Endodermal cell (in vitro differentiated cells): ENCODE measurements at regions not wholly inside any gene's neighbourhood (a gene's known extent, or its start where the extent isn't known, plus 50 kb on each side); places are given as distances from the start of the nearest gene placed in this dataset.

Experiments used
- DNase-seq: peaks from one replicate; pipeline ENCODE4 v3.0.0-alpha.2; 2017
- H3K27ac ChIP-seq: 2 replicates; pipeline ENCODE4 v1.5.1; 2013; ENCODE audit warnings: mild to moderate bottlenecking, low read depth, low read length, moderate library complexity
- H3K27me3 ChIP-seq: 2 replicates; pipeline ENCODE4 v1.6.1; 2013; ENCODE audit warnings: mild to moderate bottlenecking, low read length, moderate library complexity; ENCODE audit not compliant: insufficient read depth, control insufficient read depth, poor library complexity, severe bottlenecking
- H3K36me3 ChIP-seq: 2 replicates; pipeline ENCODE4 v1.7.0; 2013; ENCODE audit warnings: mild to moderate bottlenecking, low read length, moderate library complexity; ENCODE audit not compliant: control insufficient read depth, insufficient read depth
- H3K4me1 ChIP-seq: one replicate; pipeline ENCODE4 v1.7.0; 2013; ENCODE audit warnings: low read length; ENCODE audit not compliant: control insufficient read depth, insufficient read depth
- H3K4me3 ChIP-seq: 2 replicates; pipeline ENCODE4 v1.5.1; 2013; ENCODE audit warnings: mild to moderate bottlenecking, low read length, moderate library complexity
- H3K9ac ChIP-seq: 2 replicates; pipeline ENCODE4 v1.6.1; 2013; ENCODE audit warnings: mild to moderate bottlenecking, low read length, moderate library complexity; ENCODE audit not compliant: poor library complexity, severe bottlenecking; ENCODE audit errors: extremely low read depth
- H3K9me3 ChIP-seq: 2 replicates; pipeline ENCODE4 v1.6.1; 2013; ENCODE audit warnings: mild to moderate bottlenecking, low read length, moderate library complexity; ENCODE audit not compliant: control insufficient read depth
- H3K27ac Mint-ChIP-seq: 2 replicates; pipeline ENCODE4 v1.8.0; 2020; ENCODE audit warnings: mixed read lengths
- H3K27me3 Mint-ChIP-seq: 2 replicates; pipeline ENCODE4 v1.8.0; 2021; ENCODE audit warnings: mild to moderate bottlenecking, mixed read lengths; ENCODE audit not compliant: insufficient read depth
- H3K36me3 Mint-ChIP-seq: 2 replicates; pipeline ENCODE4 v1.8.0; 2020; ENCODE audit warnings: low read depth, mixed read lengths
- H3K4me1 Mint-ChIP-seq: 2 replicates; pipeline ENCODE4 v1.8.0; 2020; ENCODE audit warnings: mixed read lengths
- H3K4me3 Mint-ChIP-seq: 2 replicates; pipeline ENCODE4 v1.8.0; 2020; ENCODE audit warnings: mild to moderate bottlenecking, moderate library complexity, mixed read lengths
- H3K9me3 Mint-ChIP-seq: 2 replicates; pipeline ENCODE4 v1.8.0; 2020; ENCODE audit warnings: mild to moderate bottlenecking, mixed read lengths
- CTCF ChIP-seq: fragments of 200-600 bp; sonication (generic); conservative IDR thresholded peaks from 2 replicates; pipeline ENCODE4 v1.5.0; 2021; ENCODE audit warnings: antibody characterized with exemption, mild to moderate bottlenecking
- WGBS, 2 experiments: methylation state at CpG; one replicate each; pipeline versions ENCODE4 v1.1.5 to v1.1.7; 2013; ENCODE audit warnings: missing lambda C conversion rate in 2 of 2, mixed read lengths in 1 of 2; ENCODE audit not compliant: insufficient coverage in 1 of 2, insufficient read length in 1 of 2; 5-methylcytosine and 5-hydroxymethylcytosine counted together

GRCh38 chr2:239729681-239730566 is 295.2 kb downstream of the NDUFA10 start:
- H3K27me3 ChIP-seq: no peaks in the 10 kb centered on the region
- no peaks in the 10 kb centered on the region for H3K36me3 Mint-ChIP-seq
- TF ChIP-seq CTCF: no peak

GRCh38 chr2:239729151-239729550 is 296.0 kb downstream of the NDUFA10 start:
- no peak overlapping the region for H3K9ac ChIP-seq
- Mint-ChIP-seq H3K9me3 (peaks cover 3% of the 10 kb centered on the region), H3K27me3 (peaks cover 5% of the 10 kb centered on the region), H3K36me3 (no peaks in the 10 kb centered on the region), H3K27ac (no peak overlapping the region), H3K4me3 (no peak overlapping the region), H3K4me1 (no peaks in the 10 kb centered on the region)
- H3K36me3 ChIP-seq: no peaks in the 10 kb centered on the region
- H3K4me3 ChIP-seq: no peak overlapping the region
- no peaks in the 10 kb centered on the region for H3K27me3 ChIP-seq
- H3K9me3 ChIP-seq: no peaks in the 10 kb centered on the region
- DNase-seq: no peak
- WGBS, 2 experiments: 91 to 98% methylated on average over 8 to 17 of the region's 17 CpGs
- no peak overlapping the region for H3K27ac ChIP-seq
- TF ChIP-seq CTCF: no peak
- H3K4me1 ChIP-seq: no peaks in the 10 kb centered on the region

More at GRCh38 chr2:239729681-239730566, 295.2 kb downstream of the NDUFA10 start:
- no peak overlapping the region for H3K27ac Mint-ChIP-seq
- H3K4me1 Mint-ChIP-seq: no peaks in the 10 kb centered on the region
- DNase-seq: no peak
- WGBS, 2 experiments: 88 to 92% methylated on average over 15 to 22 of the region's 22 CpGs
- Histone ChIP-seq H3K9me3 (no peaks in the 10 kb centered on the region), H3K9ac (no peak overlapping the region), H3K27ac (no peak overlapping the region), H3K4me3 (no peak overlapping the region), H3K4me1 (no peaks in the 10 kb centered on the region), H3K36me3 (no peaks in the 10 kb centered on the region)
- H3K27me3 Mint-ChIP-seq: peaks cover 5% of the 10 kb centered on the region
- H3K9me3 Mint-ChIP-seq: peaks cover 4% of the 10 kb centered on the region
- no peak overlapping the region for H3K4me3 Mint-ChIP-seq

GRCh38 chr2:239728751-239729150 is 296.4 kb downstream of the NDUFA10 start:
- Histone ChIP-seq H3K4me1 (no peaks in the 10 kb centered on the region), H3K27me3 (no peaks in the 10 kb centered on the region), H3K4me3 (no peak overlapping the region), H3K9me3 (no peaks in the 10 kb centered on the region), H3K9ac (no peak overlapping the region), H3K36me3 (no peaks in the 10 kb centered on the region), H3K27ac (no peak overlapping the region)
- TF ChIP-seq CTCF: no peak
- Mint-ChIP-seq H3K27ac (no peak overlapping the region), H3K4me3 (no peak overlapping the region), H3K36me3 (no peaks in the 10 kb centered on the region), H3K27me3 (peaks cover 5% of the 10 kb centered on the region), H3K9me3 (no peaks in the 10 kb centered on the region), H3K4me1 (no peaks in the 10 kb centered on the region)
- 88 to 97% methylated on average over 14 to 15 of the region's 15 CpGs for WGBS, 2 experiments
- no peak for DNase-seq
